ENCODE measurements at regions not wholly inside any gene's neighbourhood (a gene's known extent, or its start where the extent isn't known, plus 50 kb on each side); places are given as distances from the start of the nearest gene placed in this dataset.

GRCh38 chr13:112124141-112124540, 57.2 kb downstream of the SOX1 start:
- Histone ChIP-seq H3K27me3 (ENCODE audit: control insufficient read depth, insufficient read depth, low read length) (no peaks in the 10 kb centered on the region), H3K4me3 (ENCODE audit: insufficient read depth, low read depth, low read length) (no peak overlapping the region), H3K36me3 (replicated peaks; ENCODE audit: control insufficient read depth, insufficient read depth, low read length) (no peaks in the 10 kb centered on the region)
- DNase-seq: no peak

- H3K4me3 ChIP-seq (ENCODE audit: insufficient read depth, low read depth, low read length): no peak overlapping the region
- no peaks in the 10 kb centered on the region for H3K27me3 ChIP-seq (ENCODE audit: control insufficient read depth, insufficient read depth, low read length)
- no peaks in the 10 kb centered on the region for H3K36me3 ChIP-seq (replicated peaks; ENCODE audit: control insufficient read depth, insufficient read depth, low read length)
- no peak for DNase-seq
These were observed 60.8 kb downstream of the SOX1 start for GRCh38 chr13:112127564-112128330.

- DNase-seq: no peak
- Histone ChIP-seq H3K4me3 (ENCODE audit: insufficient read depth, low read depth, low read length) (no peak overlapping the region), H3K36me3 (replicated peaks; ENCODE audit: control insufficient read depth, insufficient read depth, low read length) (no peaks in the 10 kb centered on the region), H3K27me3 (ENCODE audit: control insufficient read depth, insufficient read depth, low read length) (no peaks in the 10 kb centered on the region)
These were observed 61.3 kb downstream of the SOX1 start for GRCh38 chr13:112128331-112128610.

GRCh38 chr13:112130418-112130817, 63.5 kb downstream of the SOX1 start:
- Histone ChIP-seq H3K4me3 (ENCODE audit: insufficient read depth, low read depth, low read length) (no peak overlapping the region), H3K36me3 (replicated peaks; ENCODE audit: control insufficient read depth, insufficient read depth, low read length) (no peaks in the 10 kb centered on the region), H3K27me3 (ENCODE audit: control insufficient read depth, insufficient read depth, low read length) (no peaks in the 10 kb centered on the region)
- DNase-seq: no peak

GRCh38 chr13:112131081-112131712, 64.2 kb downstream of the SOX1 start:
- H3K36me3 ChIP-seq (replicated peaks; ENCODE audit: control insufficient read depth, insufficient read depth, low read length): no peaks in the 10 kb centered on the region
- DNase-seq: no peak

GRCh38 chr13:112131713-112132113, 64.8 kb downstream of the SOX1 start:
- Histone ChIP-seq H3K4me3 (ENCODE audit: insufficient read depth, low read depth, low read length) (no peak overlapping the region), H3K27me3 (ENCODE audit: control insufficient read depth, insufficient read depth, low read length) (no peaks in the 10 kb centered on the region), H3K36me3 (replicated peaks; ENCODE audit: control insufficient read depth, insufficient read depth, low read length) (no peaks in the 10 kb centered on the region)
- no peak for DNase-seq

More at GRCh38 chr13:112131081-112131712, 64.2 kb downstream of the SOX1 start:
- Histone ChIP-seq H3K4me3 (ENCODE audit: insufficient read depth, low read depth, low read length) (no peak overlapping the region), H3K27me3 (ENCODE audit: control insufficient read depth, insufficient read depth, low read length) (no peaks in the 10 kb centered on the region)

GRCh38 chr13:112132142-112132541, 65.2 kb downstream of the SOX1 start:
- DNase-seq: no peak
- no peaks in the 10 kb centered on the region for H3K27me3 ChIP-seq (ENCODE audit: control insufficient read depth, insufficient read depth, low read length)
- H3K36me3 ChIP-seq (replicated peaks; ENCODE audit: control insufficient read depth, insufficient read depth, low read length): no peaks in the 10 kb centered on the region
- no peak overlapping the region for H3K4me3 ChIP-seq (ENCODE audit: insufficient read depth, low read depth, low read length)

GRCh38 chr13:112132619-112133018, 65.7 kb downstream of the SOX1 start:
- H3K4me3 ChIP-seq (ENCODE audit: insufficient read depth, low read depth, low read length): no peak overlapping the region
- H3K36me3 ChIP-seq (replicated peaks; ENCODE audit: control insufficient read depth, insufficient read depth, low read length): no peaks in the 10 kb centered on the region
- H3K27me3 ChIP-seq (ENCODE audit: control insufficient read depth, insufficient read depth, low read length): no peaks in the 10 kb centered on the region
- no peak for DNase-seq

GRCh38 chr13:112133499-112134390, 66.8 kb downstream of the SOX1 start:
- Histone ChIP-seq H3K36me3 (replicated peaks; ENCODE audit: control insufficient read depth, insufficient read depth, low read length) (no peaks in the 10 kb centered on the region), H3K4me3 (ENCODE audit: insufficient read depth, low read depth, low read length) (no peak overlapping the region), H3K27me3 (ENCODE audit: control insufficient read depth, insufficient read depth, low read length) (no peaks in the 10 kb centered on the region)
- no peak for DNase-seq

GRCh38 chr13:112134391-112135075, 67.6 kb downstream of the SOX1 start:
- no peaks in the 10 kb centered on the region for H3K27me3 ChIP-seq (ENCODE audit: control insufficient read depth, insufficient read depth, low read length)
- no peaks in the 10 kb centered on the region for H3K36me3 ChIP-seq (replicated peaks; ENCODE audit: control insufficient read depth, insufficient read depth, low read length)
- DNase-seq: no peak
- no peak overlapping the region for H3K4me3 ChIP-seq (ENCODE audit: insufficient read depth, low read depth, low read length)

- Histone ChIP-seq H3K27me3 (ENCODE audit: control insufficient read depth, insufficient read depth, low read length) (no peaks in the 10 kb centered on the region), H3K36me3 (replicated peaks; ENCODE audit: control insufficient read depth, insufficient read depth, low read length) (no peaks in the 10 kb centered on the region), H3K4me3 (ENCODE audit: insufficient read depth, low read depth, low read length) (no peak overlapping the region)
- DNase-seq: no peak
These were observed 69.1 kb downstream of the SOX1 start for GRCh38 chr13:112136095-112136494.

GRCh38 chr13:112137144-112137543, 70.2 kb downstream of the SOX1 start:
- Histone ChIP-seq H3K4me3 (ENCODE audit: insufficient read depth, low read depth, low read length) (no peak overlapping the region), H3K36me3 (replicated peaks; ENCODE audit: control insufficient read depth, insufficient read depth, low read length) (no peaks in the 10 kb centered on the region), H3K27me3 (ENCODE audit: control insufficient read depth, insufficient read depth, low read length) (no peaks in the 10 kb centered on the region)
- no peak for DNase-seq

GRCh38 chr13:112140366-112140765, 73.4 kb downstream of the SOX1 start:
- no peaks in the 10 kb centered on the region for H3K36me3 ChIP-seq (replicated peaks; ENCODE audit: control insufficient read depth, insufficient read depth, low read length)
- no peak overlapping the region for H3K4me3 ChIP-seq (ENCODE audit: insufficient read depth, low read depth, low read length)
- no peaks in the 10 kb centered on the region for H3K27me3 ChIP-seq (ENCODE audit: control insufficient read depth, insufficient read depth, low read length)
- no peak for DNase-seq

GRCh38 chr13:112141643-112142400, 74.9 kb downstream of the SOX1 start:
- DNase-seq: no peak
- Histone ChIP-seq H3K36me3 (replicated peaks; ENCODE audit: control insufficient read depth, insufficient read depth, low read length) (no peaks in the 10 kb centered on the region), H3K27me3 (ENCODE audit: control insufficient read depth, insufficient read depth, low read length) (no peaks in the 10 kb centered on the region)

More at GRCh38 chr13:112141643-112142400, 74.9 kb downstream of the SOX1 start:
- H3K4me3 ChIP-seq (ENCODE audit: insufficient read depth, low read depth, low read length): no peak overlapping the region

Data from H7 (cell line).